WI38 (cell line): ENCODE measurements at regions not wholly inside any gene's neighbourhood (a gene's known extent, or its start where the extent isn't known, plus 50 kb on each side); places are given as distances from the start of the nearest gene placed in this dataset.

Source experiments
- H3K4me3 ChIP-seq: 2 replicates; pipeline ENCODE4 v1.5.1; 2011; ENCODE audit warnings: low read depth, mild to moderate bottlenecking, control low read depth, low read length
- TF ChIP-seq, protein P1 (sequence below): IDR thresholded peaks from 2 replicates; pipeline ENCODE4 v1.5.1; 2012; ENCODE audit warnings: low read depth, mild to moderate bottlenecking, control low read depth, low read length

DNA sequence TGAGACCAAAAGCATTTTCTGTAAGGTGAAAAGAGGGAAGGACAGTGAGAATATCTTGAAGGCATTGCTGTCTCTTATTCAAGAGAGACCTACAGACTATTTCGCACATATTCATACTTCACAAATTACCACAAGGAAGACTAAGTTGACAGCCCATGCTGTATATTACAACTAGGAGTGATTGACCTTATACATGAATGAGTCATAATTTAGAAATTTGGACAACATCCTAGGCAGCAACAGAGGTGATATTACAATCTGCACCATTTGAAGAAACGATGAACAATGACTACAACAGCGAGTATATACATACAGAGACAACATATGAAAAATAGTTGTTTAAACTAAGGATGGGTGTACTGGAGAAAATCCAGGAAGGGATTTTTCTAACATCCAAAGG lies 971.7 kb downstream of the CDH11 start:
- no peak overlapping the region for H3K4me3 ChIP-seq
- TF ChIP-seq, protein P1, sequence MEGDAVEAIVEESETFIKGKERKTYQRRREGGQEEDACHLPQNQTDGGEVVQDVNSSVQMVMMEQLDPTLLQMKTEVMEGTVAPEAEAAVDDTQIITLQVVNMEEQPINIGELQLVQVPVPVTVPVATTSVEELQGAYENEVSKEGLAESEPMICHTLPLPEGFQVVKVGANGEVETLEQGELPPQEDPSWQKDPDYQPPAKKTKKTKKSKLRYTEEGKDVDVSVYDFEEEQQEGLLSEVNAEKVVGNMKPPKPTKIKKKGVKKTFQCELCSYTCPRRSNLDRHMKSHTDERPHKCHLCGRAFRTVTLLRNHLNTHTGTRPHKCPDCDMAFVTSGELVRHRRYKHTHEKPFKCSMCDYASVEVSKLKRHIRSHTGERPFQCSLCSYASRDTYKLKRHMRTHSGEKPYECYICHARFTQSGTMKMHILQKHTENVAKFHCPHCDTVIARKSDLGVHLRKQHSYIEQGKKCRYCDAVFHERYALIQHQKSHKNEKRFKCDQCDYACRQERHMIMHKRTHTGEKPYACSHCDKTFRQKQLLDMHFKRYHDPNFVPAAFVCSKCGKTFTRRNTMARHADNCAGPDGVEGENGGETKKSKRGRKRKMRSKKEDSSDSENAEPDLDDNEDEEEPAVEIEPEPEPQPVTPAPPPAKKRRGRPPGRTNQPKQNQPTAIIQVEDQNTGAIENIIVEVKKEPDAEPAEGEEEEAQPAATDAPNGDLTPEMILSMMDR = no peak

DNA sequence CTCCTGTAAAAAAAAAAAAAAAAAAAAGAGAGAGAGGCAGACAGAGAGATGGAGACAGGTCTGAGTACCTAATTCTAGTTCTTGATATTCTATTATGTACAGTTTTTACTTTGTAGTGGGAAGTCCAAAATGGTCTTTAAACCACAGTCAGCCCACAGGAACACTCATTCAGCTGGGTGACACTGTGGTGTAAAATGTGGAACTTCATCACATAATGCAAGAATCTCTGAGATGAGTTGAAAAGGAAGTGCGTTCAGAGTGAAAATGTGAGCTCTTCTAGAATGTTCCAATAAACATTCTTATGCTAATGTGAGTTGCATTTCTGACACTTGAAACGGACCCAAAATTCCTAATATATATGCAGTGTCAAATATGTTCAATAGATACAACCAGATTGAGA lies 972.1 kb downstream of the CDH11 start:
- no peak overlapping the region for H3K4me3 ChIP-seq
- TF ChIP-seq, protein P1 = no peak

DNA sequence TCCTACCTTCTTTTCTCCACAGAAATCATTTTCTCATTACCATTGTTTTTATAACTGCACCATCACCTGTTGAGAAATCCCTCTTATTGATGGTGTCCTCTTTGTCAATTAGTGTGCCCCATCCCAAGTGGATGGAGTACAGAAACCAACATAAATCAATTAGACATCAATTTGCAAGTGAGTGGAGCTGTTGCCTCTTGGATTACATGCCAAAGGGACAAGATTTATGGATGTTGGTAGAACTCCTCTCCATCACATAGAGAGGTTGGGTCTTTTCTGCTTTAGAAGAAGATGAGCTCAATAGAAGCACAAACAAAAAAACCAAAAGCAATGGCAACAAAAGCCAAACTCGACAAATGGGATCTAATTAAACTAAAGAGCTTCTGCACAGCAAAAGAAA lies 973.5 kb downstream of the CDH11 start:
- no peak overlapping the region for H3K4me3 ChIP-seq
- TF ChIP-seq, protein P1 = no peak

DNA sequence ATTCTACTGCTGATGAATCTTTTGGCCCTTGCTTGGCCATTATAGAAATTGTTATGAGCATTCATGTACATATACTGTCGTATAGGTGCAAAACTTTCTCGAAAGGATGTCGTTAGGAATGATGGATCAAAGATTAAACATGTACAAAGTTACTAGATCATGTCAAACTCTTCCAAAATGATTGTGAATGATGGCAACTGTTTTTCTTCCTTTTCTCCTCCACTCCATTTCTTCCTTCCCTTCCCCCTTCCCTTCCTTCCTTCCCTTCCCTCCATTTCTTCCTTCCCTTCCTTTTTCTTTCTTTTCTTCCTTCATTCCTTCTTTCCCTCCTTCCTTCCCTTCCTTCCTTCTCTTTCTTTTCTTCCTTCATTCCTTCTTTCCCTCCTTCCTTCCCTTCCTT lies 973.9 kb downstream of the CDH11 start:
- TF ChIP-seq, protein P1 = no peak
- H3K4me3 ChIP-seq = no peak overlapping the region

DNA sequence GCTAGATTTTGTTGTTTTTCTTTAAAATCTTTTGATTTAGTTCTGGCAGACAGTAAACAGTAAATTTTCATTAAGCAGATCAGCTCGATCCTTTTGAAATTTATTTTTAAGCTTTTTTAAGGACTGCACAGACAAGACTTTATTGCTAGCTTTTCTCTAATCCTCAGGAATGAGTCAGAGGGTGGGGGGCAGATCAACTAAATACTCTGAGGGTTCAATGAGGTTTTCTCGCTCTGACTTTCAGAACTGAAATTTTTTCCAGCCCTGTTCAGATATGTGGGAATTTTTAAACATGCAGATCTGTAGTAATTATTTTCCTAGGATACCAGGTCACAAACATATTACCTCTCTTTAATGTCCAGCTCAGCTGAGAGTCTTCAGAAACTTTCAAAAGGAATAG lies 977.2 kb downstream of the CDH11 start:
- TF ChIP-seq, protein P1 = no peak
- H3K4me3 ChIP-seq = no peak overlapping the region

DNA sequence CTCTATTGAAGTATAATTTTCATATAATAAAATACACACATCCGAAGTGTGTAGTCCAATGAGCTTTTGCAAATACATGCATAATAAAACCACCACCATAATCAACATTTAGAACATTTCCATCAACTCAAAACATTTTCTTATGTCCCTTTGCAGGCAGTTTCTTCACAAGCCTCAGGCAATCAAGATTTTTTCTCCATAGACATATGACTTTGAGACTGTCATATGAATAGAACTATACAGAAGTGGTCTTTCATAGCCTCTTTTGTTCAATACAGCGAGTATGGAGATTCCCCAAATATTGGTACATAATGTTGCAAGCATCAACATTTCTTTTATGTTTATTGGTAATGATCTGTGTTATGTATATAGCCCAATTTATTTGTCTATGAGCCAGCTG lies 983.2 kb downstream of the CDH11 start:
- H3K4me3 ChIP-seq = no peak overlapping the region
- TF ChIP-seq, protein P1 = no peak

DNA sequence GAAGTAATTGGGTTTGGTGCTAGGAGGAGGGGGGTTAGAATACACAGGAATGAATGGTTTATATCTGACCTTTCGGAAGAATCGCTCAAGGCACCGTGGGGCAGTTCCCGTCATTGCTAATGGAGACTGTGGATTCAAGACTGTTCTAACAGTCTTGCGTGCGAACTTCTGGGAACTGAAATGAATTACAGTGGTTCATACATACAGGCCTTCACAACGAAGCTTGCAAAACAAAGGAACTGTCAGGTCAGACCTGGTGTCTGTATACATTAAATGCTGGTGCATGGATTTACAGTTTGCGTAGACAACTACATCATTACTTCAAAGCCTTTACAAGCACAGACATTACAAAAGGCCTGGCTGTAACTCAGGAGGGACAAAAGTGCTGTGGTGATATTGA lies 983.9 kb downstream of the CDH11 start:
- TF ChIP-seq, protein P1 = no peak
- H3K4me3 ChIP-seq = no peak overlapping the region
